Esophagus squamous epithelium (tissue), 4 donors: ENCODE measurements at regions not wholly inside any gene's neighbourhood (a gene's known extent, or its start where the extent isn't known, plus 50 kb on each side); places are given as distances from the start of the nearest gene placed in this dataset.

Experiments
- POLR2A ChIP-seq, 4 donors: fragments of 450-650 bp; IDR thresholded peaks; one replicate each; pipeline ENCODE4 v1.6.1; 2017; ENCODE audit warnings: antibody characterized with exemption in 4 of 4, mild to moderate bottlenecking in 4 of 4, moderate library complexity in 3 of 4
- TF ChIP-seq, protein P1 (sequence below), 6 experiments: fragments of 450-650 bp in 4 of 6; fragments of 200-600 bp in 2 of 6; sonication (generic) in 2 of 6; IDR thresholded peaks; one replicate each; pipeline ENCODE4 v1.5.1; 2016 to 2019; ENCODE audit warnings: antibody characterized with exemption in 6 of 6, mild to moderate bottlenecking in 4 of 6, moderate library complexity in 4 of 6

DNA sequence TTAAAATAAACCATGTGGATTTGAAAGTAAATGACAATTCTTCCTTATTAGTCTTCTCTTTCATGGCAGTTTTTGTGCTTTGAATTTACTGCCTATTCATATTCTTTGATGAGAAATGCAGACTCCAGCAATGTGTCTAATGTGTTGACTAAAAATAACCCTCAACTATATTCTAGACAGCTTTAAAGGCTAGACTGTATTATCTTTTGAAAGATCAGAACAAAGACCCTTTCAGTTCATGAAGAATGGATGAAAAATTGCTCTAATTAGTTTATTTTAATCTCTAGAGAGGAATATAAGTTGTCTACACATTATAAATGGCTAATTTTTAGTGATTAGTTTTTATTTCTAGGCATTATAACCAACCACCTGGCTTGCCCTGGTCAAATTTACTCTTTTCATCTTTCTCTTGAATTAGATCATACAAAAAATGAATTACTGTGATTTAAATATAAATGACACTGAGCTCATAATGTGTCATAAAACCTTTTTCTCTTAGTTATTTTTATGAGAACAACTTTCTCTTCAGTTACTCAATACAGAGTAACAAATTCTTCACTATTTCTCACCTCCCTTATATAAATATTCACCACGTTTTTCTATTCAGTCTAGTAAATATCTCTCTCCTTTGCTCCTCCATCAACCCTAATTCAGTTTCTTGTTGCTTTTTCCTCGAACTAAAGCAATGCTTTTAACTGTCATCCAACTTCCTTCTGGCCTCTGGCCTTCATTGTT, 428.5 kb upstream of the TMPRSS15 start:
- TF ChIP-seq, protein P1, sequence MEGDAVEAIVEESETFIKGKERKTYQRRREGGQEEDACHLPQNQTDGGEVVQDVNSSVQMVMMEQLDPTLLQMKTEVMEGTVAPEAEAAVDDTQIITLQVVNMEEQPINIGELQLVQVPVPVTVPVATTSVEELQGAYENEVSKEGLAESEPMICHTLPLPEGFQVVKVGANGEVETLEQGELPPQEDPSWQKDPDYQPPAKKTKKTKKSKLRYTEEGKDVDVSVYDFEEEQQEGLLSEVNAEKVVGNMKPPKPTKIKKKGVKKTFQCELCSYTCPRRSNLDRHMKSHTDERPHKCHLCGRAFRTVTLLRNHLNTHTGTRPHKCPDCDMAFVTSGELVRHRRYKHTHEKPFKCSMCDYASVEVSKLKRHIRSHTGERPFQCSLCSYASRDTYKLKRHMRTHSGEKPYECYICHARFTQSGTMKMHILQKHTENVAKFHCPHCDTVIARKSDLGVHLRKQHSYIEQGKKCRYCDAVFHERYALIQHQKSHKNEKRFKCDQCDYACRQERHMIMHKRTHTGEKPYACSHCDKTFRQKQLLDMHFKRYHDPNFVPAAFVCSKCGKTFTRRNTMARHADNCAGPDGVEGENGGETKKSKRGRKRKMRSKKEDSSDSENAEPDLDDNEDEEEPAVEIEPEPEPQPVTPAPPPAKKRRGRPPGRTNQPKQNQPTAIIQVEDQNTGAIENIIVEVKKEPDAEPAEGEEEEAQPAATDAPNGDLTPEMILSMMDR (IDR thresholded peaks at IDR 0.05), result no peak
- TF ChIP-seq POLR2A (IDR thresholded peaks at IDR 0.05), result no peak
